HEK293 (cell line): ENCODE measurements at regions not wholly inside any gene's neighbourhood (a gene's known extent, or its start where the extent isn't known, plus 50 kb on each side); places are given as distances from the start of the nearest gene placed in this dataset.

ENCODE experiments used
- CTCF ChIA-PET: fragments of 350-600 bp; formaldehyde crosslinking; extraction: SDS; loops from one replicate; lab custom pipeline; 2021; ENCODE audit warnings: antibody characterized with exemption; lab: Yijun Ruan, JAX
- POLR2A ChIA-PET: fragments of 300-600 bp; formaldehyde crosslinking; extraction: SDS; loops from one replicate; lab custom pipeline; 2020; ENCODE audit warnings: antibody characterized with exemption, inconsistent platforms; lab: Yijun Ruan, JAX
- H3K27ac ChIP-seq: fragments of 200-500 bp; sonication (Bioruptor generic); 2 replicates; pipeline ENCODE4 v1.5.1; 2014; ENCODE audit warnings: low read depth, low read length, control low read depth, inconsistent platforms; ENCODE audit errors: extremely low read depth
- H3K36me3 ChIP-seq, 2 experiments: fragments of 200-500 bp in 1 of 2; sonication (Bioruptor generic) in 1 of 2; 1 replicate in 1 of 2; 2 replicates in 1 of 2; pipeline ENCODE4 v1.5.1; 2014 to 2017; ENCODE audit warnings: inconsistent platforms in 2 of 2, low read length in 2 of 2; ENCODE audit not compliant: control insufficient read depth in 2 of 2, insufficient read depth in 1 of 2
- H3K4me1 ChIP-seq: fragments of 200-500 bp; sonication (Bioruptor generic); 2 replicates; pipeline ENCODE4 v1.5.1; 2014; ENCODE audit warnings: mild to moderate bottlenecking, low read length, inconsistent platforms; ENCODE audit not compliant: control insufficient read depth, insufficient read depth
- H3K4me3 ChIP-seq: 2 replicates; pipeline ENCODE4 v1.5.1; 2011; ENCODE audit warnings: low read depth, mild to moderate bottlenecking, control low read depth, low read length, moderate library complexity
- H3K9me3 ChIP-seq: fragments of 200-500 bp; sonication (Bioruptor generic); 2 replicates; pipeline ENCODE4 v1.5.1; 2014; ENCODE audit warnings: low read depth, low read length, inconsistent platforms; ENCODE audit not compliant: control insufficient read depth, insufficient read depth
- IKZF3 ChIP-seq: fragments of 450-650 bp; IDR thresholded peaks from 2 replicates; pipeline ENCODE4 v1.5.0; 2018; ENCODE audit warnings: missing biosample characterization, mild to moderate bottlenecking, missing genetic modification characterization, moderate library complexity
- SP3 ChIP-seq: fragments of 450-650 bp; formaldehyde crosslinking; IDR thresholded peaks from 2 replicates; pipeline ENCODE4 v1.5.1; 2016; ENCODE audit warnings: missing biosample characterization, missing genetic modification characterization
- TRIM28 ChIP-seq: IDR thresholded peaks from 2 replicates; pipeline ENCODE4 v1.6.1; 2011; ENCODE audit warnings: low read length, control low read depth, borderline replicate concordance
- ZBTB44 ChIP-seq: fragments of 450-650 bp; IDR thresholded peaks from 2 replicates; pipeline ENCODE4 v1.5.1; 2018; ENCODE audit warnings: missing biosample characterization, mild to moderate bottlenecking, missing genetic modification characterization
- ZIC2 ChIP-seq: fragments of 450-650 bp; formaldehyde crosslinking; IDR thresholded peaks from 2 replicates; pipeline ENCODE4 v1.5.1; 2016; ENCODE audit warnings: missing biosample characterization, missing genetic modification characterization
- ZNF140 ChIP-seq: fragments of 450-650 bp; formaldehyde crosslinking; IDR thresholded peaks from 2 replicates; pipeline ENCODE4 v1.5.1; 2016; ENCODE audit warnings: missing biosample characterization, missing genetic modification characterization
- ZNF404 ChIP-seq: fragments of 450-650 bp; formaldehyde crosslinking; IDR thresholded peaks from 2 replicates; pipeline ENCODE4 v1.5.1; 2017; ENCODE audit warnings: missing biosample characterization, missing genetic modification characterization
- ZNF416 ChIP-seq: fragments of 450-650 bp; formaldehyde crosslinking; IDR thresholded peaks from 2 replicates; pipeline ENCODE4 v1.5.1; 2016; ENCODE audit warnings: missing biosample characterization, missing genetic modification characterization
- ZNF433 ChIP-seq: fragments of 450-650 bp; formaldehyde crosslinking; IDR thresholded peaks from 2 replicates; pipeline ENCODE4 v1.5.1; 2016; ENCODE audit warnings: missing biosample characterization, missing genetic modification characterization, low read depth
- ZNF473 ChIP-seq: fragments of 450-650 bp; formaldehyde crosslinking; IDR thresholded peaks from 2 replicates; pipeline ENCODE4 v1.5.1; 2017; ENCODE audit warnings: missing biosample characterization, missing genetic modification characterization
- ZNF560 ChIP-seq: fragments of 450-650 bp; formaldehyde crosslinking; IDR thresholded peaks from 2 replicates; pipeline ENCODE4 v1.5.1; 2017; ENCODE audit warnings: missing biosample characterization, missing genetic modification characterization, borderline replicate concordance
- ZNF561 ChIP-seq: fragments of 450-650 bp; IDR thresholded peaks from 2 replicates; pipeline ENCODE4 v1.5.1; 2018; ENCODE audit warnings: missing biosample characterization, missing genetic modification characterization, borderline replicate concordance
- ZNF639 ChIP-seq: fragments of 450-650 bp; formaldehyde crosslinking; IDR thresholded peaks from 2 replicates; pipeline ENCODE4 v1.5.1; 2016; ENCODE audit warnings: missing biosample characterization, missing genetic modification characterization
- ZNF701 ChIP-seq: fragments of 450-650 bp; formaldehyde crosslinking; IDR thresholded peaks from 2 replicates; pipeline ENCODE4 v1.5.1; 2016; ENCODE audit warnings: missing biosample characterization, missing genetic modification characterization
- ZNF704 ChIP-seq: fragments of 450-650 bp; formaldehyde crosslinking; IDR thresholded peaks from 2 replicates; pipeline ENCODE4 v1.5.1; 2016; ENCODE audit warnings: missing biosample characterization, missing genetic modification characterization
- ZNF747 ChIP-seq: fragments of 450-650 bp; formaldehyde crosslinking; IDR thresholded peaks from 2 replicates; pipeline ENCODE4 v1.5.1; 2016; ENCODE audit warnings: missing biosample characterization, missing genetic modification characterization
- TF ChIP-seq, protein P1 (sequence below): fragments of 450-650 bp; formaldehyde crosslinking; IDR thresholded peaks from 2 replicates; pipeline ENCODE4 v1.5.1; 2016; ENCODE audit warnings: missing biosample characterization, missing genetic modification characterization
- TF ChIP-seq, protein P2 (sequence below): fragments of 450-650 bp; formaldehyde crosslinking; optimal IDR thresholded peaks from 2 replicates; pipeline ENCODE3; 2016; ENCODE audit warnings: missing biosample characterization, mild to moderate bottlenecking, missing genetic modification characterization
- TF ChIP-seq, protein P3 (sequence below): fragments of 450-650 bp; formaldehyde crosslinking; IDR thresholded peaks from 2 replicates; pipeline ENCODE4 v1.5.0; 2017; ENCODE audit warnings: missing biosample characterization, missing genetic modification characterization, borderline replicate concordance

DNA sequence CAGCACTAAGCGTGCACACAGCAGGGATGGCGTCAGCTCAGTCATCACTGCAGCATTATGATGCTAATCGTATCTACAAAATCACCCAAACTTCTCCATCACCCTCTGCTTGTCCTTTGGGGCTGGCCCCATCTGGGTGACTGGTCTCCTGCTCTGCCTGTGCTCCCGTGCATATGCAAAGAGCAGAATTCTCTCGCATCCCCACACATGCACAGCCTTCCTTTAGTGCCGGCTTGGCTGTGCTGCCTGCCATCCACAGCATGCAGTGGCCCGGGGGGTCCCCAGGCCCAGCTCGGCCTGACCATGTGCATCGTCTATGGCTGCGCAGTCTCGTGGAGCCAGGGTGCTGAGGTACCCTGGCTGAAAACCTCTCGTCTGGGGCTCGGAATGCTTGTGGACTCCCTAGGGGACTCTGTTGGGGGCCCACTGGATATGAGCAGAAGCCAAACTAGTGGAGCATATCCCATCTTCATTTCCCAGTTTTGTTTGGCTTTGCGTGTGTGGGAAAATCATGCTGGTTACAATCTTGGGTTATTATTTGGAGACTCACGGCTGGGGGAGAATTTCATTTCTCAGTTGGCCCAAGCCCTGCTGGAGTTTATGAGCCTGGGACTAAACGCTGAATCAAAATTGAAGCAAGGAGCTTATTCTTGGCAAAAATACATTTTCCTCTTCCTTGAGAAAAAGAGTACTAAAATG is 70.9 kb upstream of the HS6ST1 start:
- no peaks in the 10 kb centered on the region for H3K9me3 ChIP-seq
- no peaks in the 10 kb centered on the region for H3K4me1 ChIP-seq
- CTCF ChIA-PET: no interaction called here
- POLR2A ChIA-PET: no interaction called here
- no peak overlapping the region for H3K27ac ChIP-seq
- TF ChIP-seq ZNF433 (tag by site-specific recombination): no peak
- TF ChIP-seq ZNF416: no peak
- no peak for TF ChIP-seq TRIM28
- TF ChIP-seq ZBTB44: no peak
- no peak for TF ChIP-seq ZNF140
- TF ChIP-seq, protein P1, sequence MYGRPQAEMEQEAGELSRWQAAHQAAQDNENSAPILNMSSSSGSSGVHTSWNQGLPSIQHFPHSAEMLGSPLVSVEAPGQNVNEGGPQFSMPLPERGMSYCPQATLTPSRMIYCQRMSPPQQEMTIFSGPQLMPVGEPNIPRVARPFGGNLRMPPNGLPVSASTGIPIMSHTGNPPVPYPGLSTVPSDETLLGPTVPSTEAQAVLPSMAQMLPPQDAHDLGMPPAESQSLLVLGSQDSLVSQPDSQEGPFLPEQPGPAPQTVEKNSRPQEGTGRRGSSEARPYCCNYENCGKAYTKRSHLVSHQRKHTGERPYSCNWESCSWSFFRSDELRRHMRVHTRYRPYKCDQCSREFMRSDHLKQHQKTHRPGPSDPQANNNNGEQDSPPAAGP (tag by site-specific recombination): no peak
- TF ChIP-seq, protein P2, sequence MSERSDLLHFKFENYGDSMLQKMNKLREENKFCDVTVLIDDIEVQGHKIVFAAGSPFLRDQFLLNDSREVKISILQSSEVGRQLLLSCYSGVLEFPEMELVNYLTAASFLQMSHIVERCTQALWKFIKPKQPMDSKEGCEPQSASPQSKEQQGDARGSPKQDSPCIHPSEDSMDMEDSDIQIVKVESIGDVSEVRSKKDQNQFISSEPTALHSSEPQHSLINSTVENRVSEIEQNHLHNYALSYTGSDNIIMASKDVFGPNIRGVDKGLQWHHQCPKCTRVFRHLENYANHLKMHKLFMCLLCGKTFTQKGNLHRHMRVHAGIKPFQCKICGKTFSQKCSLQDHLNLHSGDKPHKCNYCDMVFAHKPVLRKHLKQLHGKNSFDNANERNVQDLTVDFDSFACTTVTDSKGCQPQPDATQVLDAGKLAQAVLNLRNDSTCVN (tag by site-specific recombination): no peak
- TF ChIP-seq ZNF473: no peak
- TF ChIP-seq ZIC2 (tag by site-specific recombination): no peak
- no peak for TF ChIP-seq ZNF704 (tag by site-specific recombination)
- TF ChIP-seq ZNF561 (tag by site-specific recombination): no peak
- no peak overlapping the region for H3K4me3 ChIP-seq
- no peaks in the 10 kb centered on the region for H3K36me3 ChIP-seq

DNA sequence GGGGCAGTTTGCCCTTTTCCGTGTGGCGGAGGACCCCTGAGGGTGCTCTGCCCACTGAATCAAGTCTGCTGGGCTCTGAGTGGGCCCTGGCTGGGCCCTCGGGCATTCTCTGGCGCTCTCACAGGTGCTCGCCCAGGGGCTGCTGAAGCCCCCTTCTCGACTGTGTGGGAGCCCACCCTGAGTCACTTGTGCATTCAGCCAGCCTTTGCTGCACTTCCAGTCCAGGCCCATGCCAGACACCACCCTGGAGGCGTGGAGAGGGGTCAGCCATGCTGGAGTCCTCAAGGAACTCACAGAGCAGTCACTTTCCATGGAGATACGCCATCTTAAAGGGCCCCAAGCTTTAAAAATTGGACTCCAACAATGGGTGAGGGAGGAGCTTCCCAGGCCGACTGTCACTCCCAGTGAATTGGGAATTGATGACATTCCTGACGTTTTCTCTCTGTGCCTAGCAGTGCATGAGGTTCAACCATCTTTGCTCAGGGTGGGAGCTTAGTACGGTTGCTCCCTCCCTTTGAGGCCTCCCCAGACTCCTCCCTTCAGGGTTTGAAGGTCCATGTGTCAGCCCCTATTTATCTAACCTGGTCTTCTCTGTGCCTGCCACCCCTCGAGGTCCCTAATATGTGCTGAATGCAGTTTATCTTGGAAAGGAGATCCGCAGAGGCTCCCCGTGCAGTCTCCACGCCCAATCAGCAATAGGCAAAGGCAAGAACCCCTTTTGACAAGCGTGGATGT is 71.8 kb upstream of the HS6ST1 start:
- Histone ChIP-seq H3K4me3 (no peak overlapping the region), H3K27ac (no peak overlapping the region), H3K36me3 (no peaks in the 10 kb centered on the region), H3K4me1 (no peaks in the 10 kb centered on the region), H3K9me3 (no peaks in the 10 kb centered on the region)
- ChIA-PET CTCF (no interaction called here), POLR2A (no interaction called here)
- TF ChIP-seq IKZF3 (tag by site-specific recombination) (no peak), ZNF639 (tag by site-specific recombination) (no peak), ZNF404 (tag by site-specific recombination) (no peak), ZNF701 (tag by site-specific recombination) (no peak), ZNF747 (tag by site-specific recombination) (no peak), ZNF560 (tag by site-specific recombination) (no peak), SP3 (tag by site-specific recombination) (no peak)
- TF ChIP-seq, protein P3, sequence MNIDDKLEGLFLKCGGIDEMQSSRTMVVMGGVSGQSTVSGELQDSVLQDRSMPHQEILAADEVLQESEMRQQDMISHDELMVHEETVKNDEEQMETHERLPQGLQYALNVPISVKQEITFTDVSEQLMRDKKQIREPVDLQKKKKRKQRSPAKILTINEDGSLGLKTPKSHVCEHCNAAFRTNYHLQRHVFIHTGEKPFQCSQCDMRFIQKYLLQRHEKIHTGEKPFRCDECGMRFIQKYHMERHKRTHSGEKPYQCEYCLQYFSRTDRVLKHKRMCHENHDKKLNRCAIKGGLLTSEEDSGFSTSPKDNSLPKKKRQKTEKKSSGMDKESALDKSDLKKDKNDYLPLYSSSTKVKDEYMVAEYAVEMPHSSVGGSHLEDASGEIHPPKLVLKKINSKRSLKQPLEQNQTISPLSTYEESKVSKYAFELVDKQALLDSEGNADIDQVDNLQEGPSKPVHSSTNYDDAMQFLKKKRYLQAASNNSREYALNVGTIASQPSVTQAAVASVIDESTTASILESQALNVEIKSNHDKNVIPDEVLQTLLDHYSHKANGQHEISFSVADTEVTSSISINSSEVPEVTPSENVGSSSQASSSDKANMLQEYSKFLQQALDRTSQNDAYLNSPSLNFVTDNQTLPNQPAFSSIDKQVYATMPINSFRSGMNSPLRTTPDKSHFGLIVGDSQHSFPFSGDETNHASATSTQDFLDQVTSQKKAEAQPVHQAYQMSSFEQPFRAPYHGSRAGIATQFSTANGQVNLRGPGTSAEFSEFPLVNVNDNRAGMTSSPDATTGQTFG (tag by site-specific recombination): no peak
